ENCODE measurements at regions not wholly inside any gene's neighbourhood (a gene's known extent, or its start where the extent isn't known, plus 50 kb on each side); places are given as distances from the start of the nearest gene placed in this dataset.

GRCh38 chr2:118618279-118618678 is 229.2 kb downstream of the EN1 start:
- TF ChIP-seq CTCF (IDR thresholded peaks at IDR 0.05) (no peak), POLR2A (IDR thresholded peaks at IDR 0.05) (no peak)

Measured in ovary (tissue), 3 donors.